NT2/D1 (cell line): ENCODE measurements at regions not wholly inside any gene's neighbourhood (a gene's known extent, or its start where the extent isn't known, plus 50 kb on each side); places are given as distances from the start of the nearest gene placed in this dataset.

ENCODE experiments used
- DNase-seq: peaks from one replicate; pipeline ENCODE4 v3.0.0-alpha.2; 2011; ENCODE audit warnings: low read depth, low spot score
- H3K27me3 ChIP-seq: 2 replicates; pipeline ENCODE4 v1.6.0; 2011; ENCODE audit warnings: mild to moderate bottlenecking; ENCODE audit not compliant: insufficient read length, insufficient read depth
- H3K36me3 ChIP-seq: 2 replicates; pipeline ENCODE4 v1.6.1; 2011; ENCODE audit warnings: mild to moderate bottlenecking, low read length, mixed read lengths; ENCODE audit not compliant: insufficient read depth, insufficient read length
- H3K4me1 ChIP-seq: 2 replicates; pipeline ENCODE4 v1.5.1; 2011; ENCODE audit not compliant: insufficient read depth, insufficient read length
- H3K4me3 ChIP-seq: 2 replicates; pipeline ENCODE4 v1.5.1; 2011; ENCODE audit warnings: low read depth; ENCODE audit not compliant: insufficient read length
- H3K9ac ChIP-seq: 2 replicates; pipeline ENCODE4 v1.6.0; 2011; ENCODE audit warnings: low read depth; ENCODE audit not compliant: insufficient read length
- H3K9me3 ChIP-seq: 2 replicates; pipeline ENCODE4 v1.5.1; 2011; ENCODE audit warnings: mild to moderate bottlenecking, low read length; ENCODE audit not compliant: insufficient read depth
- SUZ12 ChIP-seq: IDR thresholded peaks from 2 replicates; pipeline ENCODE4 v1.6.1; 2011; ENCODE audit not compliant: insufficient read length, insufficient read depth; ENCODE audit errors: extremely low read depth
- YY1 ChIP-seq: IDR thresholded peaks from 2 replicates; pipeline ENCODE4 v1.6.1; 2011; ENCODE audit not compliant: insufficient read length, insufficient read depth
- ZNF274 ChIP-seq: IDR thresholded peaks from 2 replicates; pipeline ENCODE4 v1.6.1; 2011; ENCODE audit warnings: mild to moderate bottlenecking, low read depth, low read length

- H3K9me3 ChIP-seq: no peaks in the 10 kb centered on the region
- no peak overlapping the region for H3K4me3 ChIP-seq
- H3K27me3 ChIP-seq: no peaks in the 10 kb centered on the region
- no peak overlapping the region for H3K9ac ChIP-seq
- TF ChIP-seq YY1 (no peak), ZNF274 (no peak), SUZ12 (no peak)
- DNase-seq: no peak
- no peaks in the 10 kb centered on the region for H3K36me3 ChIP-seq
- no peaks in the 10 kb centered on the region for H3K4me1 ChIP-seq
Measured at GRCh38 chr12:22981711-22982110, 356.7 kb downstream of the ETNK1 start.

- no peaks in the 10 kb centered on the region for H3K4me1 ChIP-seq
- no peak for DNase-seq
- no peak overlapping the region for H3K4me3 ChIP-seq
- TF ChIP-seq YY1 (no peak), SUZ12 (no peak), ZNF274 (no peak)
- H3K27me3 ChIP-seq: no peaks in the 10 kb centered on the region
- no peak overlapping the region for H3K9ac ChIP-seq
- H3K9me3 ChIP-seq: no peaks in the 10 kb centered on the region
- no peaks in the 10 kb centered on the region for H3K36me3 ChIP-seq
Measured at GRCh38 chr12:22982635-22983034, 357.7 kb downstream of the ETNK1 start.

GRCh38 chr12:22986997-22987396, 362.0 kb downstream of the ETNK1 start:
- H3K36me3 ChIP-seq: no peaks in the 10 kb centered on the region
- H3K27me3 ChIP-seq: no peaks in the 10 kb centered on the region
- H3K4me1 ChIP-seq: no peaks in the 10 kb centered on the region
- no peak for DNase-seq
- H3K4me3 ChIP-seq: no peak overlapping the region
- no peak for TF ChIP-seq YY1
- no peak for TF ChIP-seq ZNF274
- TF ChIP-seq SUZ12: no peak
- H3K9me3 ChIP-seq: no peaks in the 10 kb centered on the region
- H3K9ac ChIP-seq: no peak overlapping the region

GRCh38 chr12:22990501-22990900, 365.5 kb downstream of the ETNK1 start:
- Histone ChIP-seq H3K4me3 (no peak overlapping the region), H3K9ac (no peak overlapping the region), H3K4me1 (peaks cover 3% of the 10 kb centered on the region), H3K36me3 (no peaks in the 10 kb centered on the region), H3K27me3 (no peaks in the 10 kb centered on the region), H3K9me3 (no peaks in the 10 kb centered on the region)
- no peak for DNase-seq
- TF ChIP-seq ZNF274 (no peak), YY1 (no peak), SUZ12 (no peak)

GRCh38 chr12:22991250-22991844, 366.4 kb downstream of the ETNK1 start:
- TF ChIP-seq SUZ12: no peak
- TF ChIP-seq YY1: no peak
- no peak for TF ChIP-seq ZNF274
- Histone ChIP-seq H3K4me3 (no peak overlapping the region), H3K4me1 (peaks cover 3% of the 10 kb centered on the region), H3K36me3 (no peaks in the 10 kb centered on the region), H3K9me3 (no peaks in the 10 kb centered on the region), H3K9ac (no peak overlapping the region), H3K27me3 (no peaks in the 10 kb centered on the region)
- no peak for DNase-seq

GRCh38 chr12:22993609-22994315, 368.8 kb downstream of the ETNK1 start:
- H3K4me1 ChIP-seq: peaks cover 3% of the 10 kb centered on the region
- TF ChIP-seq SUZ12 (no peak), ZNF274 (no peak), YY1 (no peak)
- H3K9me3 ChIP-seq: peaks cover 5% of the 10 kb centered on the region; the same call in 1 of the 2 replicates
- H3K9ac ChIP-seq: no peak overlapping the region
- no peak overlapping the region for H3K4me3 ChIP-seq
- H3K36me3 ChIP-seq: no peaks in the 10 kb centered on the region
- no peak for DNase-seq
- no peaks in the 10 kb centered on the region for H3K27me3 ChIP-seq

- no peak for DNase-seq
Measured at GRCh38 chr12:22994316-22994675, 369.3 kb downstream of the ETNK1 start.

More at GRCh38 chr12:22994316-22994675, 369.3 kb downstream of the ETNK1 start:
- peaks cover 3% of the 10 kb centered on the region for H3K4me1 ChIP-seq
- peaks cover 7% of the 10 kb centered on the region; the same call in 1 of the 2 replicates for H3K9me3 ChIP-seq
- TF ChIP-seq ZNF274 (no peak), YY1 (no peak), SUZ12 (no peak)
- H3K4me3 ChIP-seq: no peak overlapping the region
- H3K27me3 ChIP-seq: no peaks in the 10 kb centered on the region
- H3K9ac ChIP-seq: no peak overlapping the region
- H3K36me3 ChIP-seq: no peaks in the 10 kb centered on the region
